ENCODE measurements at regions not wholly inside any gene's neighbourhood (a gene's known extent, or its start where the extent isn't known, plus 50 kb on each side); places are given as distances from the start of the nearest gene placed in this dataset.

GRCh38 chr10:83075815-83076355 lies 1063.4 kb upstream of the GHITM start:
- TF ChIP-seq CTCF (IDR thresholded peaks at IDR 0.05; ENCODE audit: insufficient read depth, low read depth, low read length, missing control alignments), result no peak
- no peak for DNase-seq (ENCODE audit: low read depth)
- no peak overlapping the region for H3K4me3 ChIP-seq (ENCODE audit: low read depth, low read length)

DNA sequence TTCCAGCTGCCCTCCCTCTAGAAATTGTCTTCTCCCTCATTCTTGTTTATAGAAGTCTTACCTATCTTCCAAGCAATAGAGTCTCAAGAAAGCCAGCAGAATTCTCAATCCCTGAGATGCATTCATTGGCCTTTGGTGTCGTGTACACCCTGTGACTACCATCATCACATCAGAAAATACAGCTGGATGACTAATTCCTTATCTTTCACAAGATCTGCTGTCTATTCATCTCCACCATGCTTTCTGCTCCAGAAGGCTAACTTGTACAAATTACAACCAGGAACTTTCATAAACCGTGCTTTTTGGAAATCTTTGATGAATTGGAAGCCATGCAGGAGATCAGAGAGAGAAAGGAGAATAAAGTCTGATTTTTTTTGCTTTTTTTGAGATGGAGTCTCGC lies 1062.9 kb upstream of the GHITM start:
- TF ChIP-seq CTCF (IDR thresholded peaks at IDR 0.05; ENCODE audit: insufficient read depth, low read depth, low read length, missing control alignments), result no peak
- no peak overlapping the region for H3K4me3 ChIP-seq (ENCODE audit: low read depth, low read length)
- no peak for DNase-seq (ENCODE audit: low read depth)

DNA sequence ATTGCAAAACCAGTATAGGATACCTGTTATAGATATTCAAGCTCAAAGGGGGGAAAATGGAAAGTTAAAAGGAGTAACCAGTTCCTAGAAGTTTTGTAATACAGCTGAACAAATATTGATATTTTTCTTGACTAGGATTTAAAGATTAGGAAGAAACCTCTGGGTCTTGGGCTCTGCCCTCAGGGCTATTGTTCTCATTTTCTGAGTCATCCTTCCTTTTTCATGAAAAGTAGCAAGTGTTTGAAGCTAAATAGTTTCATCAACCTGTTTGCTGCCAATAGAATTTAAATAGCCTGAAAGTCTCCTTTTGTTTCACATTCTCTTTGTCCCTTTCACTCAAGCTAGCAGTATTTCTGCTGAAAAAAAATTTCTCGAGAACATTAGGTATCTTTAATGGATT lies 1061.1 kb upstream of the GHITM start:
- no peak overlapping the region for H3K4me3 ChIP-seq (ENCODE audit: low read depth, low read length)
- DNase-seq (ENCODE audit: low read depth), result no peak
- TF ChIP-seq CTCF (IDR thresholded peaks at IDR 0.05; ENCODE audit: insufficient read depth, low read depth, low read length, missing control alignments), result no peak

DNA sequence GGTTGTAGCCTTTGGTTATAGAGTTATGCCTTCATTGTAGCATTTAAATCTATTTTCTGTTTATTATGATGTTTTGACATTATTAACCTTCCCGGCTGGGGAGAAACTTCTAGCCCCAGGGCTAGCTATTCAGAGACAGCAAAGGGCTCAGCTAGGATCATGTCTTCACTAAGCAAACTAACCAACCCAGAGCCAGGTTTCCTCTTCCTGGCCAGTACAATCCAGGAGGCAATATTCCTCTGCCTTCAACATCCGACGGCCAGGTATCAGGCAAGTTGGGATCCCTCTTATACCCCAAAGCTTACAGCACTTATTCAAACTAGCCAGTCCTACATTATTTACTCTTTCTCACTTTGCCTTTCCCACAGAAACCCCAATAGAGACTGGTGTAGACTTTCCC lies 1060.7 kb upstream of the GHITM start:
- DNase-seq (ENCODE audit: low read depth), result no peak
- no peak overlapping the region for H3K4me3 ChIP-seq (ENCODE audit: low read depth, low read length)
- no peak for TF ChIP-seq CTCF (IDR thresholded peaks at IDR 0.05; ENCODE audit: insufficient read depth, low read depth, low read length, missing control alignments)

DNA sequence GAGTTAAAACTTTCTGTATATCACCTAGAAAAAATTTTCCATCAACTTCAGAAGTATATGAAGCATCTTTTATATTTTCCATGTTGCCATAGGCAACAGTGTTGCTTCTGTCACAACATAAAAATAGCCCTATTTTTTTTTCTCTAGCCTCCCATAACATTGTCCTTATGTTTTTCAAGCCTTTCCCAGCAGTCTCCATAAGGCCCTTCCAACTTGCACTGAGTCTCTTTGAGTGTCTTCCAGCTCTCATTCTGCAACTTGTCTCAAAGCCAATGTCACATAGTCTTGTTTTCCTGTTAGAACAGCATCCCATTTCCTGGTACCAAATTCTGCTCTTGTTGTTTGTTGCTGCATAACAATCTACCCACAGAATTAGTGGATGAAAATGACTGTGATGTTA lies 1055.5 kb upstream of the GHITM start:
- no peak for TF ChIP-seq CTCF (IDR thresholded peaks at IDR 0.05; ENCODE audit: insufficient read depth, low read depth, low read length, missing control alignments)
- no peak overlapping the region for H3K4me3 ChIP-seq (ENCODE audit: low read depth, low read length)
- DNase-seq (ENCODE audit: low read depth), result no peak

DNA sequence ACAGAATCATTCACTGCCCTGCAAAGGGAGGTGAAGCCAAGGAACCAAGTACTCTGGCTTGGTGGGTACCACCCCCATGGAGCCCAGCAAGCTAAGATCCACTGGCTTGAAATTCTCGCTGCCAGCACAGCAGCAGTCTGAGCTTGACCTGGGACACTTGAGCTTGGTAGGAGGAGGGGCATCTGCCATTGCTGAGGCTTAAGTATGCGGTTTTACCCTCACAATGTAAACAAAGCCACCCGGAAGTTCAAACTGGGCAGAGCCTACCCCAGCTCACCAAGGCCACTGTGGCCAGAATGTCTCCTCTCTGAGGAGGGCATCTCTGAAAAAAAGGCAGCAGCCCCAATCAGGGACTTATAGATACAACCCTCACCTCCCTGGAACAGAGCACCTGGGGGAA lies 1050.0 kb upstream of the GHITM start:
- no peak overlapping the region for H3K4me3 ChIP-seq (ENCODE audit: low read depth, low read length)
- DNase-seq (ENCODE audit: low read depth), result no peak
- no peak for TF ChIP-seq CTCF (IDR thresholded peaks at IDR 0.05; ENCODE audit: insufficient read depth, low read depth, low read length, missing control alignments)

DNA sequence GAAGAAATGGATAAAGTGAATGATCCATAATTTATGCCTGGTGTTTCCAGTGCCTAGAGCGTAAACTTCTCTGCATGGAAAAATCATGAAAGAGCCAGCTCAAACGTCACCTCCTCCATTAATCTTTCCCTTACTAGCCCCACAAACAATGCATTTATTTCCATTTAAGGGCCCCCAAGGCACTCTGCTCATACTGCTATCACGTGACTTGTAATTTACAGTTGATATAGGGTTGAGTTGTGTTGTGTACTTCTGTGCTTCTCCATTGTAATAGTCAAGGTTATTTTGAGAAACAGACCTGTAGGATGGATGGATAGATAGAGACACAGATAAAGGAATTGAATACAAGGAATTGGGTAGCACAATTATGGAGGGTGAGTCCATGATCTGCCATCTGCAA lies 1034.7 kb upstream of the GHITM start:
- TF ChIP-seq CTCF (IDR thresholded peaks at IDR 0.05; ENCODE audit: insufficient read depth, low read depth, low read length, missing control alignments), result no peak

More for the DNA sequence above, 1034.7 kb upstream of the GHITM start:
- H3K4me3 ChIP-seq (ENCODE audit: low read depth, low read length), result no peak overlapping the region
- DNase-seq (ENCODE audit: low read depth), result no peak
